MM.1S (cell line): ENCODE measurements at regions not wholly inside any gene's neighbourhood (a gene's known extent, or its start where the extent isn't known, plus 50 kb on each side); places are given as distances from the start of the nearest gene placed in this dataset.

Source experiments
- DNase-seq: peaks from one replicate; pipeline ENCODE4 v3.0.0-alpha.2; 2015
- H2AFZ ChIP-seq: fragments of 300-600 bp; sonication (generic); 2 replicates; pipeline ENCODE4 v1.6.0; 2016; ENCODE audit warnings: antibody characterized with exemption, low read length
- H3F3A ChIP-seq: fragments of 300-600 bp; sonication (generic); 2 replicates; pipeline ENCODE4 v1.6.1; 2016; ENCODE audit warnings: mild to moderate bottlenecking, antibody characterized with exemption, low read length, moderate library complexity, mixed read lengths; ENCODE audit not compliant: insufficient read depth
- H3K27ac ChIP-seq: fragments of 300-600 bp; sonication (generic); 2 replicates; pipeline ENCODE4 v1.5.1; 2016; ENCODE audit warnings: mild to moderate bottlenecking, low read length
- H3K27me3 ChIP-seq: fragments of 300-600 bp; sonication (generic); replicated peaks from 2 replicates; pipeline ENCODE4 v1.6.0; 2016; ENCODE audit warnings: low read length; ENCODE audit not compliant: insufficient read depth
- H3K36me3 ChIP-seq: fragments of 300-600 bp; sonication (generic); replicated peaks from 2 replicates; pipeline ENCODE4 v1.6.1; 2016; ENCODE audit warnings: mild to moderate bottlenecking, low read length, mixed read lengths; ENCODE audit not compliant: insufficient read depth
- H3K4me1 ChIP-seq: fragments of 300-600 bp; sonication (generic); 2 replicates; pipeline ENCODE4 v1.6.1; 2016; ENCODE audit warnings: low read length, mixed read lengths
- H3K4me2 ChIP-seq: fragments of 300-600 bp; sonication (generic); 2 replicates; pipeline ENCODE4 v1.6.0; 2016; ENCODE audit warnings: low read depth, low read length
- H3K4me3 ChIP-seq: fragments of 300-600 bp; sonication (generic); 2 replicates; pipeline ENCODE4 v1.5.1; 2016; ENCODE audit warnings: low read length, mixed read lengths
- H3K79me2 ChIP-seq: fragments of 300-600 bp; sonication (generic); 2 replicates; pipeline ENCODE4 v1.6.1; 2016; ENCODE audit warnings: mixed run types, low read length, mixed read lengths
- H3K9ac ChIP-seq: fragments of 300-600 bp; sonication (generic); 2 replicates; pipeline ENCODE4 v1.6.1; 2016; ENCODE audit warnings: low read length, mixed read lengths
- H3K9me2 ChIP-seq: fragments of 300-600 bp; sonication (generic); replicated peaks from 2 replicates; pipeline ENCODE4 v1.6.1; 2016; ENCODE audit warnings: mild to moderate bottlenecking, low read length, mixed read lengths; ENCODE audit not compliant: insufficient read depth
- H3K9me3 ChIP-seq: fragments of 300-600 bp; sonication (generic); replicated peaks from 2 replicates; pipeline ENCODE4 v1.6.1; 2016; ENCODE audit warnings: mild to moderate bottlenecking, low read length, mixed read lengths; ENCODE audit not compliant: insufficient read depth
- H4K20me1 ChIP-seq: fragments of 300-600 bp; sonication (generic); 2 replicates; pipeline ENCODE4 v1.6.1; 2016; ENCODE audit warnings: mild to moderate bottlenecking, low read length, moderate library complexity, mixed read lengths; ENCODE audit not compliant: insufficient read depth
- EZH2 ChIP-seq: fragments of 300-600 bp; sonication (generic); optimal IDR thresholded peaks from 2 replicates; pipeline ENCODE3; 2017; ENCODE audit warnings: low read depth, mild to moderate bottlenecking, antibody characterized with exemption, low read length, mixed read lengths
- EZH2phosphoT487 ChIP-seq: fragments of 300-600 bp; sonication (generic); IDR thresholded peaks from 2 replicates; pipeline ENCODE4 v1.6.1; 2018; ENCODE audit warnings: antibody characterized with exemption, low read length
- TF ChIP-seq, protein P1 (sequence below): fragments of 300-600 bp; sonication (generic); IDR thresholded peaks from 2 replicates; pipeline ENCODE4 v1.5.1; 2016; ENCODE audit warnings: antibody characterized with exemption, low read length, mixed read lengths

DNA sequence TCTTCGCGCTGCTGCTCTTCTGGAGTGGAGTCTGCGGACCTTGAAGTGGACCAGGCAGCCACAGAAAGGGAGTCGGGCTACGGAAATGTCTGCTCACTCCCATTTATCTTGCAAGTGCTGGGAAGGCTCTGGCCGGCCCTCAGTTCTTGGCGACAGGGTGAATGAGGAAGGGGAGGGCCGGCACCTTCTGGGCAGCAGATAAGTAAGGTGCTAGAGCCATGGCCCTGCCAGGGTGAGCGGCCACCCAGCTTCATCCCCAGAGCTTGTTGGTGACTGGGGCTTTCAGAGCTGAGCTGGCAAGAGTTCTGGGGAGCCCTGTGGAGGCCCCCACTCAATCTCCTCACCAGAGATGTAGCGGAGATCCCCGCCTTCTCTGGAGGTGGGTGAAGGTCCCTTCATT, 103.5 kb downstream of the ASB7 start:
- no peaks in the 10 kb centered on the region for H3K9me2 ChIP-seq
- no peaks in the 10 kb centered on the region for H3F3A ChIP-seq
- peaks cover 13% of the 10 kb centered on the region; the same call in 1 of the 2 replicates for H3K27me3 ChIP-seq
- H3K27ac ChIP-seq = no peak overlapping the region
- H3K79me2 ChIP-seq = no peaks in the 10 kb centered on the region
- H3K4me1 ChIP-seq = no peaks in the 10 kb centered on the region
- no peak for DNase-seq
- no peak overlapping the region for H3K4me2 ChIP-seq
- TF ChIP-seq EZH2 (no peak), EZH2phosphoT487 (no peak)
- TF ChIP-seq, protein P1, sequence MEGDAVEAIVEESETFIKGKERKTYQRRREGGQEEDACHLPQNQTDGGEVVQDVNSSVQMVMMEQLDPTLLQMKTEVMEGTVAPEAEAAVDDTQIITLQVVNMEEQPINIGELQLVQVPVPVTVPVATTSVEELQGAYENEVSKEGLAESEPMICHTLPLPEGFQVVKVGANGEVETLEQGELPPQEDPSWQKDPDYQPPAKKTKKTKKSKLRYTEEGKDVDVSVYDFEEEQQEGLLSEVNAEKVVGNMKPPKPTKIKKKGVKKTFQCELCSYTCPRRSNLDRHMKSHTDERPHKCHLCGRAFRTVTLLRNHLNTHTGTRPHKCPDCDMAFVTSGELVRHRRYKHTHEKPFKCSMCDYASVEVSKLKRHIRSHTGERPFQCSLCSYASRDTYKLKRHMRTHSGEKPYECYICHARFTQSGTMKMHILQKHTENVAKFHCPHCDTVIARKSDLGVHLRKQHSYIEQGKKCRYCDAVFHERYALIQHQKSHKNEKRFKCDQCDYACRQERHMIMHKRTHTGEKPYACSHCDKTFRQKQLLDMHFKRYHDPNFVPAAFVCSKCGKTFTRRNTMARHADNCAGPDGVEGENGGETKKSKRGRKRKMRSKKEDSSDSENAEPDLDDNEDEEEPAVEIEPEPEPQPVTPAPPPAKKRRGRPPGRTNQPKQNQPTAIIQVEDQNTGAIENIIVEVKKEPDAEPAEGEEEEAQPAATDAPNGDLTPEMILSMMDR = no peak
- no peaks in the 10 kb centered on the region for H3K36me3 ChIP-seq
- H3K9ac ChIP-seq = no peak overlapping the region
- H3K9me3 ChIP-seq = no peaks in the 10 kb centered on the region
- H4K20me1 ChIP-seq = no peaks in the 10 kb centered on the region
- H2AFZ ChIP-seq = no peak overlapping the region
- no peak overlapping the region for H3K4me3 ChIP-seq

DNA sequence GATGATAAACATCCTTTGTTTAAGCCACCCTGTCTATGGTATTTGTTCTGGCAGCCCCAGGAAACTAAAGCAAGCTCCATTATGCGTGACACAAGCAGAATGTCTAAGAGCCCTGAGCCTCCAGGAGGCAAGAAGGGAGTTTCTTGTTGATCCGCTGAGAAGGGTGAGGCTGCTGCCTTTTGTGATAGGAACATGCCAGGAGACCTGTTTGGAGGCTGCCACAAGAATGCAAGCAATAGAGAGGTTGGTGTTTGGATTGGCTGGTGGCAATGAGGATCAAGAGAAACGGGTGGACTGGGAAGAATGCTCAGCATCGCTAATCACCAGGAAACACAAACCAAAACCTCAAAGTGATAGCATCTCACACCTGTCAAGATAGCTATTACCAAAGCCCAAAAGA, 104.8 kb downstream of the ASB7 start:
- Histone ChIP-seq H3K4me1 (no peaks in the 10 kb centered on the region), H4K20me1 (no peaks in the 10 kb centered on the region), H3K4me2 (no peak overlapping the region), H3F3A (no peaks in the 10 kb centered on the region), H3K27me3 (peaks cover 13% of the 10 kb centered on the region; the same call in 1 of the 2 replicates), H3K9me2 (no peaks in the 10 kb centered on the region), H3K27ac (no peak overlapping the region), H2AFZ (no peak overlapping the region), H3K9me3 (no peaks in the 10 kb centered on the region), H3K9ac (no peak overlapping the region), H3K36me3 (no peaks in the 10 kb centered on the region), H3K4me3 (no peak overlapping the region), H3K79me2 (no peaks in the 10 kb centered on the region)
- TF ChIP-seq EZH2phosphoT487 (no peak), EZH2 (no peak)
- TF ChIP-seq, protein P1 = no peak
- no peak for DNase-seq

DNA sequence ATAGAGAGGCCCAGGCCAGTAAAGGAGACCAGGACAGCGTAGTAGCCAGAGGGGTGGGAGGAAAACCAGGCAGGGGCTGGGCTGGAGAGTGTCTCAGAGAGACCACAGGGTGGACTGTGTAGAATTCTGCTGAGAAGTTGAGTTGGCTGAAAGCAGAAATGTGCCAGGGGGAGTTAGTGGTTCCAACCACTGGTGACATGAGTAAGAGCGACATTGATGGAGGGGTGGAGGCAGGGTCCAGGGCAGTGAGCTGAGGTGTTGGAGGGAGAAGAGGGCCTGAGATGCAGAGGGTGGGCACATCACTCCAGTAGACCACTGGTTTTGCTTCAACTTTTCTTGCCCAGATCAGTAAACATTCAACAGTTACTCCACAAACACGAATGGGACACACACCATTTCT, 106.5 kb downstream of the ASB7 start:
- H3K9ac ChIP-seq = no peak overlapping the region
- H3K9me2 ChIP-seq = no peaks in the 10 kb centered on the region
- TF ChIP-seq EZH2 = no peak
- TF ChIP-seq, protein P1 = no peak
- H3K27me3 ChIP-seq = peaks cover 13% of the 10 kb centered on the region
- H3K27ac ChIP-seq = no peak overlapping the region
- H3K79me2 ChIP-seq = no peaks in the 10 kb centered on the region
- no peak overlapping the region for H3K4me2 ChIP-seq
- H4K20me1 ChIP-seq = no peaks in the 10 kb centered on the region
- H3K4me3 ChIP-seq = no peak overlapping the region
- H2AFZ ChIP-seq = no peak overlapping the region
- no peaks in the 10 kb centered on the region for H3K4me1 ChIP-seq
- no peaks in the 10 kb centered on the region for H3F3A ChIP-seq
- no peaks in the 10 kb centered on the region for H3K36me3 ChIP-seq
- H3K9me3 ChIP-seq = no peaks in the 10 kb centered on the region
- DNase-seq = no peak

DNA sequence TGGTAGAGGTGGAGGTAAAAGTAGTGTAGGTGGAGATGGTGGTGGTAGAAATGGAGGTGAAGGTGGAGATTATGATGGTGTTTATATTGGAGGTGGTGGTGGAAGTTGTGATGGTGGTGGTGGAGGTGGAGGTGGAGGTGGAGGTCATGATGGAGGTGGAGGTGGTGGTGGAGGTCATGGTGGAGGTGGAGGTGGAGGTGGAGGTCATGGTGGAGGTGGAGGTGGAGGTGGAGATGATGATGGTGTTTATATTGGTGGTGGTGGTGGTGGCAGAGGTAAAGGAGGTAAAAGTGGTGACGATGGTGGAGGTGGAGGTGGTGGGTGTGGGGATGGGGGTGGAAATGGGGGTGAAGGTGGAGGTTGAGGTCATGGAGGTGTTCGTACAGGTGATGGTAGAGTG, 107.8 kb downstream of the ASB7 start:
- H3K9me2 ChIP-seq = no peaks in the 10 kb centered on the region

More for the DNA sequence above, 107.8 kb downstream of the ASB7 start:
- no peaks in the 10 kb centered on the region for H3K9me3 ChIP-seq
- H3K4me1 ChIP-seq = no peaks in the 10 kb centered on the region
- H3K27me3 ChIP-seq = peaks cover 7% of the 10 kb centered on the region
- H2AFZ ChIP-seq = no peak overlapping the region
- TF ChIP-seq EZH2 (no peak), EZH2phosphoT487 (no peak)
- TF ChIP-seq, protein P1 = no peak
- no peaks in the 10 kb centered on the region for H3K36me3 ChIP-seq
- H4K20me1 ChIP-seq = no peaks in the 10 kb centered on the region
- H3F3A ChIP-seq = no peaks in the 10 kb centered on the region
- no peak overlapping the region for H3K4me2 ChIP-seq
- H3K27ac ChIP-seq = no peak overlapping the region
- no peak for DNase-seq
- no peak overlapping the region for H3K9ac ChIP-seq
- no peaks in the 10 kb centered on the region for H3K79me2 ChIP-seq
- no peak overlapping the region for H3K4me3 ChIP-seq
